ENCODE measurements at regions not wholly inside any gene's neighbourhood (a gene's known extent, or its start where the extent isn't known, plus 50 kb on each side); places are given as distances from the start of the nearest gene placed in this dataset.
"Not testable (repeated sequence)": the region's sequence is repeated elsewhere in the genome, so short reads cannot be mapped to it uniquely, and the experiment has no call there.

DNA sequence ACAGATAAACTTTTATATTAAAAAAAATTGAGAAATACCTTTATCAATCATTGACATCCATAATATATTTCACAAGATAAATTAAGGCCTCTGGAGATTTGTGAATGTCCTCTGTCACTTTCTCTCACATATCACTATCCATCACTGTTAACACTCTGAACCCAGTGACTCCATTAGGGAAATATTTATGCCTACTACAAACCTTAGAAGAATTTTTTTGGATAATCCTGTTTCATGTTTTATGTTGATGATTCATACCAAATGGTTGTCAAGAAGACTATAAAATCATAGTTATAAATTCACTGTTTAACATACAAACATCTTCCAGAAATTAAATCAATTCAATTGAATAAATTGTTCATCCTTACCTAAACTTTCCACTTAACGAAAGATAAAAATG lies 357.6 kb upstream of the CDH10 start:
- intact Hi-C loops (cut with DNase I; ENCODE audit: low total_unique reads) = no loop called here
- H3K27ac ChIP-seq = no peak overlapping the region
- no peak overlapping the region for H3K4me3 ChIP-seq
- H3K4me1 ChIP-seq = no peaks in the 10 kb centered on the region
- peaks cover 0 to 5% (median 0%) of the 10 kb centered on the region in 8 donors for H3K9me3 ChIP-seq
- no peak for DNase-seq
- H3K27me3 ChIP-seq (replicated peaks in 1 of 7) = no peaks in the 10 kb centered on the region
- WGBS, 5 donors = 79 to 88% (median 84%) methylated on average over 1 of the region's 1 CpG
- no peaks in the 10 kb centered on the region for H3K36me3 ChIP-seq
- no peak for TF ChIP-seq POLR2AphosphoS5 (IDR thresholded peaks at IDR 0.05)
- TF ChIP-seq, protein P1, sequence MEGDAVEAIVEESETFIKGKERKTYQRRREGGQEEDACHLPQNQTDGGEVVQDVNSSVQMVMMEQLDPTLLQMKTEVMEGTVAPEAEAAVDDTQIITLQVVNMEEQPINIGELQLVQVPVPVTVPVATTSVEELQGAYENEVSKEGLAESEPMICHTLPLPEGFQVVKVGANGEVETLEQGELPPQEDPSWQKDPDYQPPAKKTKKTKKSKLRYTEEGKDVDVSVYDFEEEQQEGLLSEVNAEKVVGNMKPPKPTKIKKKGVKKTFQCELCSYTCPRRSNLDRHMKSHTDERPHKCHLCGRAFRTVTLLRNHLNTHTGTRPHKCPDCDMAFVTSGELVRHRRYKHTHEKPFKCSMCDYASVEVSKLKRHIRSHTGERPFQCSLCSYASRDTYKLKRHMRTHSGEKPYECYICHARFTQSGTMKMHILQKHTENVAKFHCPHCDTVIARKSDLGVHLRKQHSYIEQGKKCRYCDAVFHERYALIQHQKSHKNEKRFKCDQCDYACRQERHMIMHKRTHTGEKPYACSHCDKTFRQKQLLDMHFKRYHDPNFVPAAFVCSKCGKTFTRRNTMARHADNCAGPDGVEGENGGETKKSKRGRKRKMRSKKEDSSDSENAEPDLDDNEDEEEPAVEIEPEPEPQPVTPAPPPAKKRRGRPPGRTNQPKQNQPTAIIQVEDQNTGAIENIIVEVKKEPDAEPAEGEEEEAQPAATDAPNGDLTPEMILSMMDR (IDR thresholded peaks at IDR 0.05 in 8 of 11, conservative IDR thresholded peaks at IDR 0.05 in 3 of 11) = no peak
- TF ChIP-seq POLR2A (IDR thresholded peaks at IDR 0.05) = no peak

- no peak for DNase-seq
- H3K36me3 ChIP-seq = no peaks in the 10 kb centered on the region
- peaks cover 0 to 20% (median 7%) of the 10 kb centered on the region in 8 donors for H3K9me3 ChIP-seq
- H3K27me3 ChIP-seq (replicated peaks in 1 of 7) = no peaks in the 10 kb centered on the region
- no peak overlapping the region for H3K27ac ChIP-seq
- intact Hi-C loops (cut with DNase I; ENCODE audit: low total_unique reads) = no loop called here
- TF ChIP-seq, protein P1 (IDR thresholded peaks at IDR 0.05 in 8 of 11, conservative IDR thresholded peaks at IDR 0.05 in 3 of 11) = no peak
- no peak for TF ChIP-seq POLR2AphosphoS5 (IDR thresholded peaks at IDR 0.05)
- TF ChIP-seq POLR2A (IDR thresholded peaks at IDR 0.05) = no peak
- 79 to 88% (median 83%) methylated on average over 2 of the region's 2 CpGs for WGBS, 5 donors
- no peaks in the 10 kb centered on the region for H3K4me1 ChIP-seq
- H3K4me3 ChIP-seq = no peak overlapping the region
Observed at GRCh38 chr5:24999732-25000131, 355.0 kb upstream of the CDH10 start.

DNA sequence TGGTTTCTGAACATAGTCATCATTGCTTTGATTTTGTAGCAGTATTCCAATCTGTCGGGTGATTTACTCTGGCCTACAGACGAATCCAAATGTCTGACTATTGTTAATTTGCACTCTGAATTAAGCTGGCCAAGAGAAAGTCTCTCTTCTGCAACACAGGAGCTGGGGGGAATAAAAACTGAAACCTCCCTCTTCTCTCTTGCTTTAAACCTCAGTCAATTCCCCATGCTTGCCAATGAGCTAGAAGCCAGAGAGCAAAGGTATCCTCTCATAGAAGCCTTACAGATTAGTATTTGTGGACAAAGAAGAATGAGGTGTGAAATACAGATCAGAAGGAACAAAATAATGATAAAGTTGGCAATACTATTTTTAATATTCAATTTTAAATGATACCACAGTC lies 353.9 kb upstream of the CDH10 start:
- Histone ChIP-seq H3K27ac (no peak overlapping the region), H3K36me3 (no peaks in the 10 kb centered on the region), H3K27me3 (replicated peaks in 1 of 7) (no peaks in the 10 kb centered on the region), H3K9me3 (peaks cover 0 to 22% (median 15%) of the 10 kb centered on the region in 8 donors), H3K4me1 (no peaks in the 10 kb centered on the region), H3K4me3 (no peak overlapping the region)
- intact Hi-C loops (cut with DNase I; ENCODE audit: low total_unique reads) = no loop called here
- no peak for DNase-seq
- 42 to 79% (median 54%) methylated on average over 2 of the region's 2 CpGs for WGBS, 5 donors
- TF ChIP-seq POLR2A (IDR thresholded peaks at IDR 0.05) = no peak
- no peak for TF ChIP-seq POLR2AphosphoS5 (IDR thresholded peaks at IDR 0.05)
- TF ChIP-seq, protein P1 (IDR thresholded peaks at IDR 0.05 in 8 of 11, conservative IDR thresholded peaks at IDR 0.05 in 3 of 11) = no peak

GRCh38 chr5:24986326-24986725 lies 341.5 kb upstream of the CDH10 start:
- Histone ChIP-seq H3K27me3 (replicated peaks in 1 of 7) (no peaks in the 10 kb centered on the region), H3K4me3 (no peak overlapping the region), H3K9me3 (peaks cover 0 to 20% (median 6%) of the 10 kb centered on the region in 8 donors), H3K27ac (no peak overlapping the region), H3K36me3 (no peaks in the 10 kb centered on the region), H3K4me1 (no peaks in the 10 kb centered on the region)
- 77 to 85% (median 81%) methylated on average over 3 of the region's 3 CpGs for WGBS, 5 donors
- intact Hi-C loops (cut with DNase I; ENCODE audit: low total_unique reads) = no loop called here
- TF ChIP-seq POLR2AphosphoS5 (IDR thresholded peaks at IDR 0.05) = no peak
- no peak for TF ChIP-seq POLR2A (IDR thresholded peaks at IDR 0.05)
- TF ChIP-seq, protein P1 (IDR thresholded peaks at IDR 0.05 in 8 of 11, conservative IDR thresholded peaks at IDR 0.05 in 3 of 11) = no peak
- no peak for DNase-seq

DNA sequence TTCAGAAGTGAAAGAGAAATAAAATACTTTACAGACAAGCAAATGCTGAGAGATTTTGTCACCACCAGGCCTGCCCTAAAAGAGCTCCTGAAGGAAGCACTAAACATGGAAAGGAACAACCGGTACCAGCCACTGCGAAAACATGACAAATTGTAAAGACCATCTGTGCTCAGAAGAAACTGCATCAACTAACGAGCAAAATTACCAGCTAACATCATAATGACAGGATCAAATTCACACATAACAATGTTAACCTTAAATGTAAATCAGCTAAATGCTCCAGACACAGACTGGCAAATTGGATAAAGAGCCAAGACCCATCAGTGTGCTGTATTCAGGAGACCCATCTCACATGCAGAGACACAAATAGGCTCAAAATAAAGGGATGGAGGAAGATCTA lies 333.8 kb upstream of the CDH10 start:
- H3K27ac ChIP-seq; H3K27me3 ChIP-seq (replicated peaks in 1 of 7); H3K36me3 ChIP-seq; DNase-seq; H3K4me3 ChIP-seq; intact Hi-C loops (cut with DNase I; ENCODE audit: low total_unique reads); H3K4me1 ChIP-seq: not testable (repeated sequence)
- peaks cover 0 to 10% (median 2%) of the 10 kb centered on the region in 8 donors for H3K9me3 ChIP-seq
- 81 to 90% (median 83%) methylated on average over 3 of the region's 3 CpGs for WGBS, 5 donors
